GM19397 (cell line): ENCODE measurements at regions not wholly inside any gene's neighbourhood (a gene's known extent, or its start where the extent isn't known, plus 50 kb on each side); places are given as distances from the start of the nearest gene placed in this dataset.
"Not testable (repeated sequence)": the region's sequence is repeated elsewhere in the genome, so short reads cannot be mapped to it uniquely, and the experiment has no call there.

Experiments
- ATAC-seq: cut with Tn5 transposase; IDR thresholded peaks from one replicate; pipeline ENCODE4 v1.9.1; 2021; ENCODE audit warnings: mild to moderate bottlenecking, moderate library complexity; ENCODE audit not compliant: unreplicated experiment

DNA sequence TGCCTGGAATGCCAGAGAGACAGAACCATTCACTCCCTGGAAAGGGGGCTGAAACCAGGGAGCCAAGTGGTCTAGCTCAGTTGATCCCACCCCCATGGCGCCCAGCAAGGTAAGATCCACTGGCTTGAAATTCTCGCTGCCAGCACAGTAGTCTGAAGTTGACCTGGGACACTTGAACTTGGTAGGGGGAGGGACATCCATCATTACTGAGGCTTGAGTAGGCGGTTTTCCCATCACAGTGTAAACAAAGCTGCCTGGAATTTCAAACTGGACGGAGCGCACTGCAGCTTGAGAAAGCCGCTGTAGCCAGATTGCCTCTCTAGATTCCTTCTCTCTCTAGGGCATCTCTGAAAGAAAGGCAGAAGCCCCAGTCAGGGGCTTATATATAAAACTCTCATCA is 310.7 kb upstream of the DPPA4 start:
- ATAC-seq: no peak

DNA sequence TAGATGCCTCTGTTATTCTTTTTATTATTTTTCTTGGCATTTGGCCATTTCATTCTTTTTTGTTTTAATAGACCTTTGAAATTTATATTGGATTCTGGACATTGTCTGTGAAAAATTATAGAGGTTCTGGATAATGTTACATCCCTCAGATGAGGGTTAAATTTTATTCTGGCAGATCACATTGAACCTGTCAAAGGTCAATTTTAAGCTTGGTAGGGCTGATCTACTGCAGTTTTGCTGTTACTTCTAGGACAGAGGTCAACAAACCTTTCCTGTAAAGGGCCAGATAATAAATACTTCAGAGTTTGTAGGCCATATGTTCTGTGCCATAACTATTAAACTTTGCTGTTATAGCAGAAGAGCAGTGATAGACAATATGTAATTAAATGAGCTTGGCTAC is 318.9 kb upstream of the DPPA4 start:
- ATAC-seq: no peak

DNA sequence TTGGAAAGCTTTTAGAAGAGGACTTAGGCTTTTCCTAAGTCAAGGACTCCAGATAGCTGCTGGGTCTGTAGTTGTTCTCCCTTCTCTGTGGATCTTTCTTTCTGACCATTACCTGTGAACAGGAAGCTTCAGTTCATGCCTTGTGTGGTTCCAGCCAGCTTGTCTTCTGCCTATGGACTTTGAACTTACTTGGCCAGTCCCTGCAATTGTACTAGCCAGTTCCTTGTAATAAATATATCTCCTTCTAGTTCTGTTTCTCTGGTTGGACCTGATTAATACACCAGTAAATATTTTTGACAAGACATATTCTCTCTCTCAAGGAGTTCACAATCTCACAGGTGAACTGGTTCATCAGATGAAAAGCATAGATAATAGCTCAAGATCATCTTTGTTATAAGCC is 341.3 kb upstream of the DPPA4 start:
- ATAC-seq: no peak

DNA sequence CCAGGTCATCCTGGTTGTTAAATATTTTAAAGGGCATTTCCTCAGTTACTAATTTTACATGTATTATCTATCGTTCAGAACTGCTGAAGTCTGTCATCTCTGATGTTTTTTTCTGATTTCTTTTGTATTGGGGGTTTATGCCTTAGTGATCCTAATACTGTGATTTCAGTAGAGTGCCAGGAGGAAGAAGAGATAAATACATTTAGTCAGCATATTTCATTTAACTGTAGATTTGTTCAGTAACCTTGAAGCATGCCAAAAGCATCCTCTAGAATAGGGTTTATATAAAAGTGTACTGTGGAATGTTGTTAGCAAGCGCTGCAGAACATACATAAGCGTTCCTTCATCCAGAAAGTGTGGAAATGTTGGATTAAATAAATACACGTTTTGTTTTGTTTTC is 342.3 kb upstream of the DPPA4 start:
- no peak for ATAC-seq

DNA sequence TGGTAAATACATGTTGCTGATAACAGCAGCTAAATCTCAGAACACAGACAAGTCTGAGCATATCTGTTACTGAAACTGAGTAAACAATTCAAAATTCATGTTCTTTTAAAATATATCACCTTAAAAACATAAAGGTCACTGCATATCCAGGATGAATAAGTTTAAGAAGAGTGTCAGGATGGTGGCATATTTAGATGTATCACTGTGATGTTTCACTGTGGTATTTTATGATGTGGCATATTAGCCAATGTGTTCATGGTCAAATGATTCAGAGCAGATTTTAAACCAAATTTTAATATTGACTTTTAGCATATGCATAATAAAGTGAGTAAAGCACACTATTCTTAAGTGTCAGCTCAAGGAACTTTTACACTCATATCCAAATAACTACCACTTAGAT is 346.4 kb upstream of the DPPA4 start:
- no peak for ATAC-seq

- ATAC-seq: no peak
These were observed 348.0 kb upstream of the DPPA4 start for GRCh38 chr3:109685084-109686079.

- no peak for ATAC-seq
These were observed 350.3 kb upstream of the DPPA4 start for GRCh38 chr3:109687626-109688025.

DNA sequence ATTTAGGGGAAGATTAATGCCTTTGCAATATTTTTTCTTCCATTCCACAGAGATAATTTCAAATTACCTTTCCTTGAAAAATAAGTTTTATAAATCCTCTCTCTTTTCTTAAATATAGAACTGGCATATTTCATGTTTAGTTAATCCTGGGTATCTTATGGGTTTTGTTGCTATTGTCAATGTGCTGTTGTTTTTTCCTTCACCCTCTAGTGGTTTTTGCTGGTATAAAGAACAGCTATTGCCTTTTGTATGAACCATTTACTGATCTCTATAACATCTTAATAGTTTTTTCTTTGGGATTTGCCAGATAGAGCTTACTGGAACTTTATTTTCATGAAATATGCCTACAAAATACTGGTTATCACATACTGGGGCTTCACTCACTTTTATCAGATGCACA is 359.6 kb upstream of the DPPA4 start:
- no peak for ATAC-seq

DNA sequence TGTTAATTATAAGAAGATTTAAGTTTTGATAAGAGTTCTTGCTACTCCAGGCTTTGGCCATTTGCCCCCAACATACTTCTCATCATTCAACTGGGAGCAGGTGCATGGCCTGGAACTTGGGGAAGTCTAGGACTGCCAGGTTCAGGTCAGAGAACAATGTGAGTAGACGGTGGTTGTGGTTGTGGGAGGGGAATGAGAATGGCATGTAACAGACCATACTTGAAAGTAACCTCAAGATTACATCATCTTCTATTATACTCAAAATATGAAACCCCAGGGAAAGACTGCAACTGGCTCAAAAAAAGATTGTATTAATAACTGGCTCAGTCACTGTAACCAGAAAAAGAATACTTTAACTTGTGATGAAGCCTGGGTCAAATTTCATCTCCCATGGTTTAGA is 364.9 kb upstream of the DPPA4 start:
- ATAC-seq: peak; percentile 84

GRCh38 chr3:109702976-109703375 is 365.6 kb upstream of the DPPA4 start:
- no peak for ATAC-seq

DNA sequence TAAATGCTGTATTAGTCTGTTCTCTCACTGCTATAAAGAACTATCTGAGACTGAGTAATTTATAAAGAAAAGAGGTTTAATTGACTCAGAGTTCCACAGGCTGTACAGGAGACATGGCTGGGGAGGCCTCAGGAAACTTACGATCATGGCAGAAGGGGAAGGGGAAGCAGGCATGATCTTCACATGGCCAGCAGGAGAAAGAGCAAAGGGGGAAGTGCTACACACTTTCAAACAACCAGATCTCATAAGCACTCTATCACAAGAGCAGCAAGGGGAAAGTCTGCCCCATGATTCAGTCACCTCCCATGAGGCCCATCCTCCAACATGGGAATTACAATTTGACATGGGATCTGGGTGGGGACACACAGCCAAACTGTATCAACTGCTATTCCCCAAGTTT is 367.8 kb upstream of the DPPA4 start:
- ATAC-seq: not testable (repeated sequence)

DNA sequence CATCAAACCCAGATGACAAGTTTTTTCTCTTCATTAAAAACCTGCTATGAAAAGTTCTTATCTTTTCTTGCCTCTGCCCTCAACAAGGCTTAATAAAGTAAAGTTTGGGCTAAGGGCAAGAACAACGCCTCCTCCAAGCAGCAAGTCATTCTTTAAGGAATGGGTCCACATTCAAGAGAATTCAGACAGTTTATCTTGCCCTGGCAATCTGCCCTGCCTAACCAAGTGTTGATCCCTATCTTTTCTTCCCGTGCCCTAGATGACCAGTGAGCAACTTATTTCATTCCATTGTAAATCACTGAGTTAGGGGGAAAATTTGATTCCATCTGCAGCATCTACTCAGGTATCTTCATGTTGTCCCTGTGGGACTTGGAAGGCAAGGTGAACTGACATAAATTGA is 370.3 kb upstream of the DPPA4 start:
- no peak for ATAC-seq

GRCh38 chr3:109713288-109713687 is 375.9 kb upstream of the DPPA4 start:
- no peak for ATAC-seq

DNA sequence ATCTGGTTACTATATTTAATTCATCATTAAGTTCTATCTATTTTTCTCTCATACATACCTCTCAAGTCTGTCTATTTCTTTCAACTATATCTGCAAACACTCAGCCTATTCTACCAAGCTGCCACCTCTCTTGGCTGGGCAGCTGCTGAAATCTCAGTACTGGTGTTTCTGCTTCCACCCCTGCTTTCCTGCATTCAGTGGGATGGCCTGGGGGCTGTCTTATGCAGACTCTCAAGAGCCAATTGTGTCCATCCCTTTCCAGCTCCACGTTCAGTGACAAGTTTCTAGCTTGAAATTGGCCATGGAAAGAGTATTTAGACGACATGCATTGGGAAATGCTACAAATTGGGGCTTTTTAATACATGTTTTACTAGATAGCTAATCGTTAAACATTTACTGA is 378.4 kb upstream of the DPPA4 start:
- ATAC-seq: no peak

- no peak for ATAC-seq
These were observed 381.5 kb upstream of the DPPA4 start for GRCh38 chr3:109718850-109719249.

DNA sequence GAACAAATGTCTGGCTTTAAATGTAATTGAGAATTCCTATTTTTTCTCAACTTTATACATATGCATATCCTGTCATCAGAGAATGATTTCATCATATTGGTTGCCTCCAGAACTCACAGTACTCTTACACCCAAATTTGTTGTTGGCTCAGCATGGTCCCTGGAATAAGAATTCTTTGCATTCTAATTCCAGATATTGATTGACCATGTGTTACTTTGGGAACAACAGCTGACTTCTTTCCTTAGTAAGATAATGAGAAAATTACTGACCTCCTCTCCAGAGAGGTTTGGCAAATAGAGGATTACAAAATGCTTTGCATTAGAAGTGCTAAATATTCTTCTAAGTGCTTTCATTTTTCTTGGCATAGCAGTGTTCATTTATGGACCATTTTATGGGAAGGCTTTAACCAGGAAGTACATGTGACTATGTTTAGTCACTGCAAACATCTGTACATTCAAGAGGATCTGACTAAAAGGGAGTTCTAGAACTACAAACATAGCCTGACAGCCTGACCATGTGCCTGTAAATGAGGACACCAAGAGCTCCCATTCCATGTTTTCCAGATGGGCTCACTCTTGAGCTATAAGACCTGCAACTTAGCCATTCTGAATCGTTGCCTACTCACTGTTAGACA is 391.6 kb upstream of the DPPA4 start:
- no peak for ATAC-seq

- peak; percentile 81 for ATAC-seq
These were observed 394.5 kb upstream of the DPPA4 start for GRCh38 chr3:109731639-109732473.

DNA sequence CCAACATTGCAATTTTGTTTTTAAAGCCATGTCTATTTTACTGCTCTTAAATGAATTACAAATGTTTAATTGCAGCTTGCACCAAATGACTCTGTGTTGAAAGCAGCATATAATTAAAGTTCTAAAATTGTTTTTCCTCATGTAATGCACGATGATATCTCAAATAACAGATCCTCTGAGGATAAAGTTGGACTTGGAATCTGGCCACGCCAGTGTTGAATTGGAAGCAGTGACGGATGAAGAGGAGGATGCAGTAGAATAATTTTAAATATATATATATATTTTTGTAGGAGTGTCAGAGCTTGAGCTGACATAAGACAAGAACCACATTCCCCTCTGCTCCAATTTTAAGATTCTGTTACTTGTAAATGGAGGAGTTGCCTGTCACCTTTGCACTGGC is 406.6 kb upstream of the DPPA4 start:
- no peak for ATAC-seq

- ATAC-seq: no peak
These were observed 435.2 kb upstream of the DPPA4 start for GRCh38 chr3:109772520-109772919.

GRCh38 chr3:109774108-109774507 is 436.8 kb upstream of the DPPA4 start:
- no peak for ATAC-seq

DNA sequence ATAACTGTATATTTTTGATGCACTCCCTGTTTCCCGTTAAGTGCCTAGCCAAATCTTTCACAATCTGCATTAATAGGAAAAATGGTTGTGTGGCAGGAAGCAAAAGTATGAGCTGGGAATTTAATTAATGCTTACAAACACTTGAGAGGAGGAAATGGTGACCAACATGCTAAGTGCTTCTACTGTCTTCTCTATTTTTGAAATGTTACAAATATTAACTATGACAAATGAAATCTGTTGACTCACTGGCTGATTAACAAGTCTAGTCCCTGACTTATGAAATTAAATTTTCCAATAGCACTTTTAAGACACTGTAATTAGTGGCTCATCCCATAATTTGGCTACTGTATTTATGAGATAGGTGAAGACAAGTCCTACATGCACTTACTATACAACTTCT is 446.9 kb upstream of the DPPA4 start:
- no peak for ATAC-seq
